UCSD-AML1 (cell line): ENCODE measurements at regions not wholly inside any gene's neighbourhood (a gene's known extent, or its start where the extent isn't known, plus 50 kb on each side); places are given as distances from the start of the nearest gene placed in this dataset.
"Not testable (repeated sequence)": the region's sequence is repeated elsewhere in the genome, so short reads cannot be mapped to it uniquely, and the experiment has no call there.

Experiments
- DNase-seq: peaks from one replicate; lab custom pipeline; 2025; ENCODE audit not compliant: unreplicated experiment; lab: John Stamatoyannopoulos, UW

- no peak for DNase-seq
Measured at GRCh38 chr10:32217216-32217615, 129.7 kb downstream of the EPC1 start.

- DNase-seq = not testable (repeated sequence)
Measured at GRCh38 chr10:32213838-32214237, 133.1 kb downstream of the EPC1 start.

- DNase-seq = no peak
Measured at GRCh38 chr10:32211046-32211363, 136.0 kb downstream of the EPC1 start.

- DNase-seq = peak; percentile 19
Measured at GRCh38 chr10:32210306-32211045, 136.5 kb downstream of the EPC1 start.

DNA sequence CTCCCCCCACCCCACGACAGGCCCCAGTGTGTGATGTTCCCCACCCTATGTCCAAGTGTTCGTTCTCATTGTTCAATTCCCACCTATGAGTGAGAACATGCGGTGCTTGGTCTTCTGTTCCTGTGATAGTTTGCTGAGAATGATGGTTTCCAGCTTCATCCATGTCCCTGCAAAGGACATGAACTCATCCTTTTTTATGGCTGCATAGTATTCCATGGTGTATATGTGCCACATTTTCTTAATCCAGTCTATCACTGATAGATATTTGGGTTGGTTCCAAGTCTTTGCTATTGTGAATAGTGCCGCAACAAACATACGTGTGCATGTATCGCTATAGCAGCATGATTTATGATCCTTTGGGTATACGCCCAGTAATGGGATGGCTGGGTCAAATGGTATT, 139.0 kb downstream of the EPC1 start:
- DNase-seq = not testable (repeated sequence)

DNA sequence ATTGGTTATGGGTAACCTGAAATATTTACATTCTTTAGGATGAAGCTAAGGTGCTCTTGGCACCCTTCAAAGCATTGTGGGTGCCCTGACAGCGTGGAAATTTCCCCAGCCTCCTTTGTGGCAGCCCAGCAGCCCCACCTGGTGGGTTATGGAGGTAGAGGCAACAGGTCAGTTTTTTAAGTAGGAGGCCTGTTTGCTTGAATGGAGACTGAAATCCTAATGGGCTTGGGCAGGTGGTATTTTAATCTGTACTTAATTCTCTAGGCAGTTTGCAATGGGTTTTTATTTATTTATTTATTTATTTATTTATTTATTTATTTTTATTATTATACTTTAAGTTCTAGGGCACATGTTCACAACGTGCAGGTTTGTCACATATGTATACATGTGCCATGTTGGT, 139.4 kb downstream of the EPC1 start:
- DNase-seq = peak; percentile 45

DNA sequence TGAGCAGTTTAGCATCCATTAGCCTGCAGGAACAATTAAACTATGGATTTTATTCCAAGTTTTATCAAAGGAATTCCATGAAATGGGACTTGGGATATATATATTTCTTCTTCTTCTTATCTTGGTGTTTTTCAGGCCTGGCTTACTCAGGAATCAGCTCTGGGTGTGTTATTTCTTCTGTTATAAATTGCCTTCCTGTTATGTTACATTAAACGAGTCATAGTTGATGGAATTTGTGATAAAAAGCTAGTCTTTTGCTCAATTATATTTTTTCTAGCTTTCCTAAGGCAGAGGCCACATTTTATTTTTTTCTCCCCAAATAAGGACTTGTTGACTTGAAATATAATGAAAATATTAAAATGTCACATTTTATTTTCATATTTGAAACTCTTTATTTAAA, 141.3 kb downstream of the EPC1 start:
- DNase-seq = no peak

GRCh38 chr10:32204606-32205005, 142.4 kb downstream of the EPC1 start:
- DNase-seq = no peak

GRCh38 chr10:32199714-32200394, 143.6 kb upstream of the KIF5B start:
- no peak for DNase-seq

DNA sequence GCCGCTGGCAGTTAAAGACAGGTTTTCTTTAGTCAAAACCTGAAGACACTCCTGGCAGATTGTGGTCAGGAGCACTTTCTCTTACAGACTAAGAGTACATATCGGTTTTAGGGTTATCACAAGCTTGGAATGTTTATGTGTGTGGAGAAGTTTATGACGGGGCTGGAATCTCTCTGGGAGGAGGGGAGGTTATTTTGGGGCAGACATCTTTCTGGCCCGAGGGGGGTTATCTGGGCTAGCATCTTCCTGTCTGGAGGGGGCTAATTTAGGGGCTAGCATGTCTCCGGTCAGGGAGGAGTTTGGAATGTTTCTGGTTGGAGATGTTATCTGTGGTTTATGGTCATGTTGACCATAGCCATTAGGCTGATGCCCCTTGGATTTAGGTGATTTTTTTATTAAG, 141.2 kb upstream of the KIF5B start:
- DNase-seq = no peak

DNA sequence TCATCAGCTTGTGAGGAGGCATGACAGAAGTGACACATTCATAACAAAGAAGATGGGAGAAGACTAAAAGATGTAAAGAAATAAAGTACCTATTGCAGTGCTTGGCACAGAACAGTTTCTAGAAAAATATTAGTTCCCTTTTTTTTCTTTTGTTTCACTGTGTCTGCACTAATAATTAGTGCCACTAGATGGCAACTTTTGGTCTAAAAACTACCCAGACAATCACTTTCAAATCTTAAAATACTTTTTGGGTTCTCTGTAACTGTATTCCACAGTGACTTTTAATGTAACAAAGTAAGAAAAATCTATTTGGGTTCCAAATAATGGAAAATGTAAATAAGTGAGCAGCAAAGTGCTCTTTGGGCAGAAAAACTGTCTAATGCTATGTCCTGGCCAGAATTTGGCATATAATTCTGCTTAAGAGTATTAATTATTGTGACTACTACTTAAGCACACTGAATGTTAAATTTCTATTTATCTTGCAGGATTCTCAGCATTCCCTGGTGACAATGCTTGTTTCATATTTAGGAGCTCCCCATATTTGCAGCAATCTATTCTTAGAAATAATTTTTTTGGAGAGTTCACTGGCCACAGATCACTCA, 134.8 kb upstream of the KIF5B start:
- DNase-seq = no peak

DNA sequence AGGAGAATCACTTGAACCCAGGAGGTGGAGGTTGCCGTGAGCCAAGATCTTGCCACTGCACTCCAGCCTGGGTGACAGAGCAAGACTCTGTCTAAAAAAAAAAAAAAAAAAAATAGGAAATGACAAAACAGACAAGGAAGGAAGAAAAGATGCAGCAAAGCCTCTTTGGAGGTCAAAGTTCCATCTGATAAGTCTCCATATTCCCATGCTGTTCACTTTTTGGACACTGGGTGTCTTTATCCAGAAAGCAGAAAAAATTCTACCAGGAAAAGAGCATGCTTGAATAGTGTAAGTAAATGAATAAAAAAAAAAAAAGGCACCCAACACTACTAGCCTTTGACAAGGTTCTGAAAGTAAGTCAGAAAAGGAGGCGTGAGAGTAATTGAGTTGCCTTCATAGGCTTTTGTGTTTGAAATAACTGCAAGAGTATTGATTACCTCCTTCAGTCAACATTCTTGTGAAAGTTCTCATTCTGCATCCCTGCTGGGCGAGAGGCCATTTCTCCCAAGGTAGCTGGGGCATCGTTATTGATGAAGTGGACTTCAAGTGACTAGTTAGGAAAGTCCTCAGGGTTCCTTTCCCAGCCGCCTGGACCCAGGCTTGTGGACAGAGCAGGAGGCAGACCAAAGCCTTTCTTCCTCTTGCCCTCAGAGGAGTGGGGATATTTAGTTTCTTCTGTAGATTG, 133.3 kb upstream of the KIF5B start:
- DNase-seq = no peak

DNA sequence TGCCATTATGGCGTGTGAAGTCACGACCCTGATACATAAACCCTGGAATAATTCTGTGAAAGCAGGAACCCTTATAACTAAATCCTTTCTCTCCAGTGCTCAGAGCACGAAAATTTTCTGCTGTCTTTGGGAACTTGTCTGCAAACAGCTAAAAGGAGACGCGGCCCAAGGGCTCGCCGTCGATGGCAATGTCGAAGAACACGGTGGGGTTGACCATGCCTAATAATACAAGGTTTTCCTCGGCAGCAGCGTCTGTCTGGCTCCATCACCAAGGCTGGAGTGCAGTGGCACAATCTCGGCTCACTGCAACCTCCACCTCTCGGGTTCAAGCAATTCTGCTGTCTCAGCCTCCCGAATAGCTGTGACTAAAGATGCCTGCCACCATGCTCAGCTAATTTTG, 132.4 kb upstream of the KIF5B start:
- DNase-seq = not testable (repeated sequence)

DNA sequence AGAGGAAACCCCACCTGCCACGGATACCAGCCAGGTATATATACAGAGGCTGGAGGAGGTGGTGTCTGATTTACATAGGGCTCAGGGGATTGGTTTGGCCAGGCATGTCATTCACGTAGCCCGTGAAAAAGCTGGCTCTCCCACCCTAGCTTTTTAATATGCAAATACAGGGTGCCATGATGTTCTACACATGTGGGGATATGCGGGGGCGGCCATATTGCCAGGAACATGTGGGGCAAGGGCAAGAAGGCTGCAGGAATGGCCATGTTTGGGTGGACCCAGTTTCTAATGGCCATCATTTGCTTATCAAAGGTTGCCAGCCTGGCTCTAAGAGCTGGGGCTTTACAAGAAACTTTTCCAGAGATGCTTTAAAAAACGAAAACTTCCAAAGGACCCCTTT, 131.5 kb upstream of the KIF5B start:
- no peak for DNase-seq

DNA sequence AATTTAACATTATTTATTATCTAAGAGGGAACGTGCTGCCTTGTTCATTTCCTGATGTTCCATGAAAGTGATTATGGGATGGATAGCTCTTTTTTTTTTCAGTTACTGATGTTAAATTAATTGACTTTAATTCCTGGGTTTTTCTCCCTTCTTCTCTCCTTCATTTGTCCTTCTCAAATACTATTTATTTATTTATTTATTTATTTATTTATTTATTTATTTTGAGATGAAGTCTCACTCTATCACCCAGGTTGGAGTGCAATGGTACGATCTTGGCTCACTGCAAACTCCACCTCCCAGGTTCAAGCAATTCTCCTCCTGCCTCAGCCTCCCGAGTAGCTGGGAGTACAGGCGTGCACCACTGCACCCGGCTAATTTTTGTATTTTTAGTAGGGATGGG, 127.4 kb upstream of the KIF5B start:
- not testable (repeated sequence) for DNase-seq

- DNase-seq = no peak
Measured at GRCh38 chr10:32182476-32182875, 126.3 kb upstream of the KIF5B start.

GRCh38 chr10:32180390-32181280, 124.4 kb upstream of the KIF5B start:
- DNase-seq = no peak

GRCh38 chr10:32179836-32180235, 123.6 kb upstream of the KIF5B start:
- DNase-seq = no peak

GRCh38 chr10:32177594-32177993, 121.4 kb upstream of the KIF5B start:
- not testable (repeated sequence) for DNase-seq

GRCh38 chr10:32175629-32176028, 119.4 kb upstream of the KIF5B start:
- DNase-seq = no peak

- DNase-seq = no peak
Measured at GRCh38 chr10:32174349-32174893, 118.2 kb upstream of the KIF5B start.
